ENCODE measurements at regions not wholly inside any gene's neighbourhood (a gene's known extent, or its start where the extent isn't known, plus 50 kb on each side); places are given as distances from the start of the nearest gene placed in this dataset.
A peak's percentile ranks its signal among the peaks of the same experiment; 100 is the strongest.

GRCh38 chr5:61823781-61824180 is 482.2 kb upstream of the KIF2A start:
- no peak for TF ChIP-seq CTCF (conservative IDR thresholded peaks at IDR 0.05; ENCODE audit: low read depth)
- ChIA-PET POLR2A (ENCODE audit: low non-redundant PET) (no interaction called here), CTCF (no interaction called here)
- no peak for DNase-seq (ENCODE audit: low spot score)
- no peak overlapping the region for H3K27ac ChIP-seq

- no peak overlapping the region for H3K27ac ChIP-seq
- no peak for DNase-seq (ENCODE audit: low spot score)
- CTCF ChIA-PET = interaction anchor here (0.6 to 0.7 kb wide), 2 partner anchors 10 to 14 kb away, joined by 3 to 5 read pairs; no protein-coding TSS in a partner anchor
- POLR2A ChIA-PET (ENCODE audit: low non-redundant PET) = no interaction called here
- no peak for TF ChIP-seq CTCF (conservative IDR thresholded peaks at IDR 0.05; ENCODE audit: low read depth)
Observed at GRCh38 chr5:61824396-61824795, 481.6 kb upstream of the KIF2A start.

- no peak for TF ChIP-seq CTCF (conservative IDR thresholded peaks at IDR 0.05; ENCODE audit: low read depth)
- H3K27ac ChIP-seq = no peak overlapping the region
- ChIA-PET POLR2A (ENCODE audit: low non-redundant PET) (no interaction called here), CTCF (interaction anchor here (0.5 kb wide), 1 partner anchor 10 kb away, joined by 3 read pairs; no protein-coding TSS in a partner anchor)
- no peak for DNase-seq (ENCODE audit: low spot score)
Observed at GRCh38 chr5:61827445-61827975, 478.5 kb upstream of the KIF2A start.

- CTCF ChIA-PET = no interaction called here
- no peak for TF ChIP-seq CTCF (conservative IDR thresholded peaks at IDR 0.05; ENCODE audit: low read depth)
- no peak overlapping the region for H3K27ac ChIP-seq
- DNase-seq (ENCODE audit: low spot score) = no peak
- POLR2A ChIA-PET (ENCODE audit: low non-redundant PET) = no interaction called here
Observed at GRCh38 chr5:61828856-61829255, 477.1 kb upstream of the KIF2A start.

- DNase-seq (ENCODE audit: low spot score) = no peak
- ChIA-PET POLR2A (ENCODE audit: low non-redundant PET) (no interaction called here), CTCF (interaction anchor here (0.5 to 1.9 kb wide), 2 partner anchors 12 to 75 kb away, joined by 3 to 4 read pairs; no protein-coding TSS in a partner anchor)
- no peak for TF ChIP-seq CTCF (conservative IDR thresholded peaks at IDR 0.05; ENCODE audit: low read depth)
- H3K27ac ChIP-seq = no peak overlapping the region
Observed at GRCh38 chr5:61831736-61832135, 474.3 kb upstream of the KIF2A start.

GRCh38 chr5:61837788-61838187 is 468.2 kb upstream of the KIF2A start:
- ChIA-PET CTCF (interaction anchor here (0.6 kb wide), 1 partner anchor 11 kb away, joined by 3 read pairs; no protein-coding TSS in a partner anchor), POLR2A (ENCODE audit: low non-redundant PET) (no interaction called here)
- peak; percentile 21 for DNase-seq (ENCODE audit: low spot score)

More at GRCh38 chr5:61837788-61838187, 468.2 kb upstream of the KIF2A start:
- H3K27ac ChIP-seq = no peak overlapping the region
- no peak for TF ChIP-seq CTCF (conservative IDR thresholded peaks at IDR 0.05; ENCODE audit: low read depth)
